ENCODE measurements at regions not wholly inside any gene's neighbourhood (a gene's known extent, or its start where the extent isn't known, plus 50 kb on each side); places are given as distances from the start of the nearest gene placed in this dataset.

- DNase-seq (ENCODE audit: low read depth in 4 of 4, low spot score in 1 of 4), result no peak
These were observed 1711.3 kb upstream of the ACO1 start for GRCh38 chr9:30673132-30673531.

- DNase-seq (ENCODE audit: low read depth in 4 of 4, low spot score in 1 of 4), result no peak
These were observed 1707.8 kb upstream of the ACO1 start for GRCh38 chr9:30676651-30677050.

GRCh38 chr9:30677221-30677620, 1707.2 kb upstream of the ACO1 start:
- no peak for DNase-seq (ENCODE audit: low read depth in 4 of 4, low spot score in 1 of 4)

- DNase-seq (ENCODE audit: low read depth in 4 of 4, low spot score in 1 of 4), result no peak
These were observed 1695.6 kb upstream of the ACO1 start for GRCh38 chr9:30688801-30689200.

GRCh38 chr9:30697958-30698357, 1686.5 kb upstream of the ACO1 start:
- no peak for DNase-seq (ENCODE audit: low read depth in 4 of 4, low spot score in 1 of 4)

- no peak for DNase-seq (ENCODE audit: low read depth in 4 of 4, low spot score in 1 of 4)
These were observed 1672.9 kb upstream of the ACO1 start for GRCh38 chr9:30711591-30711990.

GRCh38 chr9:30713243-30713642, 1671.2 kb upstream of the ACO1 start:
- DNase-seq (ENCODE audit: low read depth in 4 of 4, low spot score in 1 of 4), result no peak

GRCh38 chr9:30714389-30714788, 1670.1 kb upstream of the ACO1 start:
- no peak for DNase-seq (ENCODE audit: low read depth in 4 of 4, low spot score in 1 of 4)

GRCh38 chr9:30718483-30718882, 1666.0 kb upstream of the ACO1 start:
- no peak for DNase-seq (ENCODE audit: low read depth in 4 of 4, low spot score in 1 of 4)

GRCh38 chr9:30722065-30722464, 1662.4 kb upstream of the ACO1 start:
- DNase-seq (ENCODE audit: low read depth in 4 of 4, low spot score in 1 of 4), result no peak

GRCh38 chr9:30723656-30724055, 1660.8 kb upstream of the ACO1 start:
- no peak for DNase-seq (ENCODE audit: low read depth in 4 of 4, low spot score in 1 of 4)

- DNase-seq (ENCODE audit: low read depth in 4 of 4, low spot score in 1 of 4), result no peak
These were observed 1652.4 kb upstream of the ACO1 start for GRCh38 chr9:30732060-30732459.

- DNase-seq (ENCODE audit: low read depth in 4 of 4, low spot score in 1 of 4), result no peak
These were observed 1639.6 kb upstream of the ACO1 start for GRCh38 chr9:30744871-30745270.

- no peak for DNase-seq (ENCODE audit: low read depth in 4 of 4, low spot score in 1 of 4)
These were observed 1637.9 kb upstream of the ACO1 start for GRCh38 chr9:30746589-30746988.

- no peak for DNase-seq (ENCODE audit: low read depth in 4 of 4, low spot score in 1 of 4)
These were observed 1626.7 kb upstream of the ACO1 start for GRCh38 chr9:30757723-30758122.

GRCh38 chr9:30758726-30759446, 1625.6 kb upstream of the ACO1 start:
- no peak for DNase-seq (ENCODE audit: low read depth in 4 of 4, low spot score in 1 of 4)

GRCh38 chr9:30765318-30765717, 1619.1 kb upstream of the ACO1 start:
- DNase-seq (ENCODE audit: low read depth in 4 of 4, low spot score in 1 of 4), result no peak

GRCh38 chr9:30771163-30771708, 1613.2 kb upstream of the ACO1 start:
- no peak for DNase-seq (ENCODE audit: low read depth in 4 of 4, low spot score in 1 of 4)

- no peak for DNase-seq (ENCODE audit: low read depth in 4 of 4, low spot score in 1 of 4)
These were observed 1612.7 kb upstream of the ACO1 start for GRCh38 chr9:30771760-30772159.

- no peak for DNase-seq (ENCODE audit: low read depth in 4 of 4, low spot score in 1 of 4)
These were observed 1611.0 kb upstream of the ACO1 start for GRCh38 chr9:30773427-30773826.

GRCh38 chr9:30774326-30774725, 1610.1 kb upstream of the ACO1 start:
- DNase-seq (ENCODE audit: low read depth in 4 of 4, low spot score in 1 of 4), result no peak

GRCh38 chr9:30775236-30775635, 1609.2 kb upstream of the ACO1 start:
- no peak for DNase-seq (ENCODE audit: low read depth in 4 of 4, low spot score in 1 of 4)

GRCh38 chr9:30796764-30797163, 1587.7 kb upstream of the ACO1 start:
- no peak for DNase-seq (ENCODE audit: low read depth in 4 of 4, low spot score in 1 of 4)

All from stimulated activated CD4-positive, alpha-beta T cell treated with anti-CD3 and anti-CD28 coated beads, Interleukin-1b, Interleukin-23, amount 100 ng/mL, for 24 hours (primary cell).